ENCODE measurements at regions not wholly inside any gene's neighbourhood (a gene's known extent, or its start where the extent isn't known, plus 50 kb on each side); places are given as distances from the start of the nearest gene placed in this dataset.

- no peak for DNase-seq
These were observed 375.8 kb downstream of the INSC start for GRCh38 chr11:15490535-15490934.

- DNase-seq: no peak
These were observed 378.3 kb downstream of the INSC start for GRCh38 chr11:15493066-15493465.

DNA sequence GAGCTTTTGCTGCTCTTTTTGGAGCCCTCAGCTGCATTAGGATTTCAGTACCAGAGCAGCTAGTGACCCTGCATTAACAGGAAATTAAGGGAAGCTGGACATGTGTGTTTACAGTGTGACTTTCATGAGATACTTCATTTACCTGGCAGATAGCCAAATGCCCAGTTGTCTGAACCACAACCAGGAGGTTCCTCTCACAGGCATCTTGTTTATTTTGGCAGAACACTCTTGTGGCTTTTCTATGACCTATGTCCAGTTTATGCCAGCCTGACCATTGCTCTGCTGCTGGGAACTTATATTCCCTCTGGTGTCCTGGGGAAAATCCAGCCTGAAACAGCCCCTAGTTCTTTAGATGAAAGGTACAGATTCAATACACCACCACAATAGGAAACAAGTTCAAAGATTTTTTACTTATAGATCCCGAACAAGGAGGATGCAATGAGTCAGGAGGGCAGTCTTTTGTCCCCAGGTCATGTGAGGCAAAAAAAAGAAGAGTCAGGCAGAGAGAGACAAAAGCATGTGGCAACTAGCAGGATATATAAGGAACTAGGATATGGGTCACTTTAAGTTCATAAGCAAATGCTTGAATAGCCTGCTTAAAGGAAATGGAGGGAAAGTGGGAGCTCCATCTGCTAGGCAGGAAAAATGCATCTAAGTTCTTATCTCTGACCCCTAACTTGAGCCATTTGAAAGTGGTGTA is 379.3 kb downstream of the INSC start:
- DNase-seq: no peak

GRCh38 chr11:15494740-15495139 is 380.0 kb downstream of the INSC start:
- DNase-seq: no peak

GRCh38 chr11:15495462-15495861 is 380.7 kb downstream of the INSC start:
- no peak for DNase-seq

DNA sequence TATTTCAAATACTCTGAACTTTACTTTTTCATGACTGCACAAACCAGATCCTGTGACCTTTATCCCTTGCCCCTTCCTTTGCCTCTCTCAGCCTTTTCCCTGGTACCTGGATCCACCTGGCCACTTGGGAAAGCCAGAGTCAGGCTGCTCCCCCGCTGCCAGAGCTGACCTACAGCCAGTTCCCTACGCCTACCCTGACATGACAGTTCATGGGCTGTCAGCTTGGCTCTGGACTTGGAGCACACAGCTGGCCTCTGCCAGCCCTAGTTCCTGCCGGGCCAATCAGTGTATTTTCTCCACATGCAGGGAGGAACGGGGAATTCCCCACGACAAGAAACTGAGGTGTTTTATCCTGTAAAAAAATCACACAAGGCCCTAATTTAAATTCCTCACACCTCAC is 382.6 kb downstream of the INSC start:
- DNase-seq: no peak

DNA sequence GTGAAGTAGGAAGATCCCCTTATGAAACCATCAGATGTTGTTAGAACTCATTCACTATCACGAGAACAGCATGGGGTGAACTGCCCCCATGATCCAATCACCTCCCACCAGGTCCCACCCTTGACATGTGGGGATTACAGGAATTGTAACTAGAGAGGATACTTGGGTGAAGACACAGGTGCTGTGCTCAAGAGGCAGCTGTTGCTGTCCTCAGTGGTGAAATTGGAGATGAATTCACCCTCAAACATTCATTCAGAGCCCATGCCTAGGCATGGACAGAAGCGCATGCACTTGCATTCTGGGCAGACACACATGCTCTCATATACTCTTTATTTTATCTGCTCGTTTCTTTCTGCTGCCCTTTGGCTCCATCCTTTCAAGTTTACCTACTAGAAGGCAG is 385.0 kb downstream of the INSC start:
- DNase-seq: no peak

DNA sequence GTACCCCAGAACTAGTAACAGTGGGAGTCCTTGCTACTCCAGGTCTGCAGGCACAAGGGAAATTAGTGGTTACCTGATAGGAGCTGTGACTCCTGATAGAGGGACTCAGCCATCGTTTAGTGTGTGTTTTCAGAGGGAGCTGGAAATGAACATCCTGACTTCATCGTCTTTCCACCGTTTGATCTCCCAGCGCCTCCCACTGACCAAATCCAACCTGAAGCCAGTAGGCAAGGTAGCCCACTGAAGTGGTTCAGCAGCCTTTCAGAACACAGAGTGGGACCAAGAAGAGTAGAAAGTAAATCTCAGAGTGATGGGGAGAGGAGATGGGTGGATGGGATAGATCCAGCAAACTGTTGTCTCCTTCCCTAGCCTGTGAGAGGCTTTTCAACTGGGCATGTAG is 385.9 kb downstream of the INSC start:
- DNase-seq: no peak

GRCh38 chr11:15501566-15501965 is 386.8 kb downstream of the INSC start:
- no peak for DNase-seq

- DNase-seq: no peak
These were observed 390.4 kb downstream of the INSC start for GRCh38 chr11:15505155-15505554.

DNA sequence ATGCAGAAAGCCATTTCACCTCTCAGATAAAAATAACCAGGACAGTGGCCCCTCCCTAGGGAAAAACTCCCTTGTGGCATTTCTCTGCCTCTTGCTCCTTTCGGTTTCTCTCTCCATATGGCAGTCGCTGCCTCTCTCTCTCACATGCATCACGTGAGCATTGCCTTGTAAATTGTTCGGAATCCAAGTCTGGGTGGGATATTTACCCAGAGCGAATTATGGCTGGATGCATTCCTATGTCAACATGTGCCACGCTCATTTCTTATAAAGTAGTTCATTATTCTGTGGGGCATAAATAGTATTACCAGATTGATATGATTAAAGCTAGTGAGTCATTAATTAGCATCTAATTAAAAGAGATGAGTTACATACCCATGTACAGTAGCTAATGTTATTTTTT is 392.9 kb downstream of the INSC start:
- no peak for DNase-seq

DNA sequence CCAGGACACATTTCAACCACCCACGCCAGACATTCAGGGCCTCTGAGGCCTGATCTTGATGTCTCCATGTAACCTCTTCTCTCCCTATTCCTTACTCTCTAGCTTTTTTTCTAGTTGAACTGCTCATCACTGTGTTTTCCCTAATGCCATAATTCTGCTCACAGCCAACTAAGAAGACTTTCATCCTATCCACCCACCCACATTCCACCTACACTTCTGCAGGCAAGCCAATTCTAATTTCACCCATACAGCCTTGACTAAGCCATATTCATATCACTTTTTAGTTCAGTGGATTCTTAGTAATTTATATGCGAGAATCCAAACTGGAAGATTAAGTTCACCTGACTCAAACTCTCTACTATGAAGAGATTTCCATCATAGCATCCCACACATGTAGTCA is 394.4 kb downstream of the INSC start:
- no peak for DNase-seq

DNA sequence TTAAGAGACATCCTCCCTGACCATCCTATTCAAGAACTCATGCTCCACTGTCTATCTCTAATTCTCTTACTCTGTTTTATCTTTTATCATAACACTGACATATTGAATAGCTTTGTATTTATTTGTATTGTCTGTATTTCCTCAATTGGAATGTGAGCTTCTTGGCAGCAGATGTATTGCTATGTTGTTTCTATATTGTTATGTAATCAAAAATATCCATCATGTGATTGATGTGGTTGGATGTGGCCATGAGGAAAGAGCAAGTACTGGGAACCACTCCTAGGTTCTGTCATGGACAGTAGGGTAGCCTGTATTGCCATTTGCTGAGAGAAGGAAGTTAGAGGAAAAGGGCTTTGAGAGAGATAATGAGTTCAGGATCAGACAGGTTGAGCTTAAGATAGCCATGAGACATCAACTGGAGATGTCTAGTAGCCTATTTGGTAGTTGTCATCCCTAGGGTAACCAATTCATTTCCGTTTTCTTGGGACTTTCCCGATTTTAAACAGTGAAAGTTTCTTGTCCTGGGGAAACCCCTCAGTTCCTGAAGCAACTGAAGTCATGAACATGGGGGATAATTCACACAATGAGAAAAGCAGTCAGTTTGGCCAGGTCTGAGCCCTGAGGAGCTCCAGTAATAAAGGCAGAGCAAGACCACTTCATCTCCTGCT is 404.5 kb downstream of the INSC start:
- no peak for DNase-seq

- no peak for DNase-seq
These were observed 405.2 kb downstream of the INSC start for GRCh38 chr11:15519911-15520310.

GRCh38 chr11:15523543-15523942 is 408.8 kb downstream of the INSC start:
- DNase-seq: no peak

GRCh38 chr11:15525582-15525981 is 410.9 kb downstream of the INSC start:
- no peak for DNase-seq

DNA sequence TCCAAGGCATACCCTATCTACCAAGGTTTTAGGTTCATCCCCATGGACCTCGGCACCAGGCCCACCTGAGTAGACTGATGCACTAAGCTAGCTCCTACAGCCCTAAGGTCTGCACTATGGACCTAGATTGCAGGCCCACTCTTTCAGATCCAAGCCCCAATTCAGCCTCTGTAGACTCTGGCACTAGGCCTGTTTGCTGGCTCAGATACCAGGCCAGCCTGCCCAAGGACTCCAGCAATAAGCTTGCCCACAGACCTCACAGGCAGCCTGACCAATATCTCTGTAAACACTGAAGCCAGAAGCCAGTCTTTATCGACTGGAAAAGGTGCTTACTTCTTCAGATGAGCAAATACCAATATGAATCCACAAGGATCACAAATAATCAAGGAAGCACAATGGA is 411.3 kb downstream of the INSC start:
- DNase-seq: no peak

- DNase-seq: no peak
These were observed 412.2 kb downstream of the INSC start for GRCh38 chr11:15526859-15527450.

DNA sequence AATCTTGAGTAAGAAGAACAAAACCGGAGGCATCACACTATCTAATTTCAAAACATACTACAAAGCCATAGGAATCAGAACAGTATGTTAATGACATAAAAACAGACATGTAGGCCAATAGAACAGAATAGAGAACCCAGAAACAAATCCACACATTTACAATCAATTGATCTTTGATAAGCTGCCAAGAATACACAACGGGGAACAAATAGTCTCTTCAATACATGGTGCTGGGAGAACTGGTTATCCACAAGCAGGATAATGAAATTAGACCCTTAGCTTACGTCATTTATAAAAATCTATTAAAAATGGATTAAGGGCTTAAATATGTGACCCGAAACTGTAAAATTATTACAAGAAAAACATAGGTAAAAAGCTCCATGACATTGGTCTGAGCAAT is 417.7 kb downstream of the INSC start:
- no peak for DNase-seq

GRCh38 chr11:15534266-15534665 is 419.5 kb downstream of the INSC start:
- no peak for DNase-seq

DNA sequence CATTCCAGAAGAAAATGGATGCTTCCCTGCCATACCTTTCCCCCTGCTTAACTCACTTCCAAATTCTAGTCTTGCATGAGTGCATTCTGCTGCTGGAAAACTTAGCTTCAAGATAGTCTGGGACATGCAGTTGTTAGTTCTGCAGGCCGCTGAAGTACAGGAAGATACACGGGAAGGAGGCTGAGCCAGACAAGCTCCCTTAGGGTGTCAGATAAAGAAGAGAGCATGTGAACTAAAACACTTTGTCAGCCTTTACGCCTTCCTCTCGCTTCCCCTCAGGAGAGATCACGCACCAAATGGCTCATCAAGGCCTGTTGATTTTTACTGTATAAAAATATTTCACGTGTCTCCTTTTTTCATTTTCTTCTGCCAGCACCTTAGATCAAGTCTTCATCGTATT is 420.7 kb downstream of the INSC start:
- no peak for DNase-seq

DNA sequence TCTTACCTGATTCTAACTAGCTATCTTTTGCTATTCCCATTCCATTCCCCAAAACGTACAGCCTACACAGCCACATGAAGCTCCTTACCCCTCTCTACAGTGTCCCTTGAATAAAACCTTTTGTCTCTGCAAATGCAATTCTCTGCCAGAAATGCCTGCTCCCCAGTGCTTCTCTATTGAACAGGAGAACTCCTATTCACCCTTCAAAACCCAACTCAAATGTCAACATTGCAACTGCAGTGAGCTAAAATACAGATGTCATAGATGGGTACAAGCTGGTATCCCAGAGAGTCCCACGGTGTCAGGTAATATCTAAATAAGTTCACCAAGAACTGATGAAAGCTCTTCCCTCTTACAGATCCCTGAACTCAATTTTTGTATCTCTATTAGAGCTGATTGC is 421.7 kb downstream of the INSC start:
- no peak for DNase-seq

DNA sequence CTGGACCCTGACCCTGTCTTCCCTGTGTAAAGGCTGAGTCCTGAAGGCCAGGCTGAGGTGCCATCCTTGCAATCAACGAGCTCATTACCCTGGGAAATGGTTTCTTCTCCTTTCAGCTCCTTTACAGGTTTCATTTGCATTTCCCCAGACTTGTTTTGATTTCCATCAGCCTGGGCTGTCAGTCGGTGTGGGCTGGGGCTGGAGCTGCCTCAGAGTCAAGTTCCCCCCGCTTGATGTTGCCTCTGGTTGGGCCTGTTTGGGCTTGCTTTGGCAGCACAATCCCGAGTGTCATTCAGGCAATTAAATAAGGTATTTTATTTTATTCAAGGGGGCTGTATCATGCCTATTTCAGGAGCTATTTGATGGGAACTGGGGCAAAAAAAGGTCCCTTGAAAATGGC is 424.9 kb downstream of the INSC start:
- no peak for DNase-seq

GRCh38 chr11:15541079-15541478 is 426.4 kb downstream of the INSC start:
- no peak for DNase-seq

GRCh38 chr11:15544353-15544752 is 429.6 kb downstream of the INSC start:
- DNase-seq: no peak

Measured in cerebellar nuclear complex (tissue), 1 donor.